Non-pigmented ciliary epithelial cell (primary cell): ENCODE measurements at regions not wholly inside any gene's neighbourhood (a gene's known extent, or its start where the extent isn't known, plus 50 kb on each side); places are given as distances from the start of the nearest gene placed in this dataset.
A peak's percentile ranks its signal among the peaks of the same experiment; 100 is the strongest.
"Not testable (repeated sequence)": the region's sequence is repeated elsewhere in the genome, so short reads cannot be mapped to it uniquely, and the experiment has no call there.

Source experiments
- DNase-seq: peaks from one replicate; pipeline ENCODE4 v3.0.0-alpha.2; 2010; ENCODE audit warnings: low read depth

- no peak for DNase-seq
Measured at GRCh38 chr21:28419811-28420210, 572.9 kb downstream of the LTN1 start.

- DNase-seq = no peak
Measured at GRCh38 chr21:28418726-28419514, 573.8 kb downstream of the LTN1 start.

GRCh38 chr21:28410256-28410655, 582.4 kb downstream of the LTN1 start:
- DNase-seq = no peak

GRCh38 chr21:28402616-28402989, 590.1 kb downstream of the LTN1 start:
- DNase-seq = no peak

- DNase-seq = no peak
Measured at GRCh38 chr21:28397040-28397439, 595.6 kb downstream of the LTN1 start.

GRCh38 chr21:28396421-28396820, 596.3 kb downstream of the LTN1 start:
- DNase-seq = no peak

- no peak for DNase-seq
Measured at GRCh38 chr21:28393279-28393678, 599.4 kb downstream of the LTN1 start.

- DNase-seq = no peak
Measured at GRCh38 chr21:28391938-28392849, 600.5 kb downstream of the LTN1 start.

GRCh38 chr21:28387220-28387619, 605.5 kb downstream of the LTN1 start:
- DNase-seq = no peak

- no peak for DNase-seq
Measured at GRCh38 chr21:28385845-28386244, 606.8 kb downstream of the LTN1 start.

GRCh38 chr21:28381000-28381745, 611.5 kb downstream of the LTN1 start:
- DNase-seq = not testable (repeated sequence)

GRCh38 chr21:28380241-28380640, 612.4 kb downstream of the LTN1 start:
- DNase-seq = no peak

- DNase-seq = no peak
Measured at GRCh38 chr21:28378026-28378425, 614.7 kb downstream of the LTN1 start.

GRCh38 chr21:28375708-28376385, 616.8 kb downstream of the LTN1 start:
- peak; percentile 58 for DNase-seq

- DNase-seq = no peak
Measured at GRCh38 chr21:28374881-28375280, 617.8 kb downstream of the LTN1 start.

GRCh38 chr21:28371713-28372112, 621.0 kb downstream of the LTN1 start:
- no peak for DNase-seq

- no peak for DNase-seq
Measured at GRCh38 chr21:28359300-28359699, 633.4 kb downstream of the LTN1 start.

- no peak for DNase-seq
Measured at GRCh38 chr21:28358702-28359101, 634.0 kb downstream of the LTN1 start.

- DNase-seq = no peak
Measured at GRCh38 chr21:28358170-28358569, 634.5 kb downstream of the LTN1 start.

GRCh38 chr21:28357743-28358142, 634.9 kb downstream of the LTN1 start:
- DNase-seq = no peak

- no peak for DNase-seq
Measured at GRCh38 chr21:28356422-28356821, 636.3 kb downstream of the LTN1 start.

GRCh38 chr21:28345934-28346333, 646.7 kb downstream of the LTN1 start:
- DNase-seq = no peak
